ENCODE measurements at regions not wholly inside any gene's neighbourhood (a gene's known extent, or its start where the extent isn't known, plus 50 kb on each side); places are given as distances from the start of the nearest gene placed in this dataset.

GRCh38 chr12:75650595-75651341 is 139.4 kb upstream of the KRR1 start:
- TF ChIP-seq CTCF (IDR thresholded peaks at IDR 0.05) = no peak
- TF ChIP-seq POLR2A (IDR thresholded peaks at IDR 0.05) = no peak

All from body of pancreas (tissue), 4 donors.